Activated naive CD8-positive, alpha-beta T cell treated with anti-CD3 and anti-CD28 coated beads, Interleukin-2, amount 50 U/mL, for 24 hours (primary cell): ENCODE measurements at regions not wholly inside any gene's neighbourhood (a gene's known extent, or its start where the extent isn't known, plus 50 kb on each side); places are given as distances from the start of the nearest gene placed in this dataset.

ENCODE experiments used
- ATAC-seq: fragments of 150-1000 bp; cut with Tn5 transposase; one replicate; pipeline ENCODE4 v1.10.0; 2021
- DNase-seq: peaks from one replicate; pipeline ENCODE4 v3.0.0; 2021
- H3K27ac Mint-ChIP-seq: one replicate; pipeline ENCODE4 v1.8.0; 2021; ENCODE audit warnings: mild to moderate bottlenecking, mixed read lengths
- H3K27me3 Mint-ChIP-seq: one replicate; pipeline ENCODE4 v1.8.0; 2021; ENCODE audit warnings: mixed read lengths
- H3K36me3 Mint-ChIP-seq: one replicate; pipeline ENCODE4 v1.8.0; 2021; ENCODE audit warnings: low read depth, mixed read lengths
- H3K4me1 Mint-ChIP-seq: one replicate; pipeline ENCODE4 v1.8.0; 2021; ENCODE audit warnings: mixed read lengths
- H3K4me3 Mint-ChIP-seq: one replicate; pipeline ENCODE4 v1.8.0; 2021; ENCODE audit warnings: mild to moderate bottlenecking, moderate library complexity, mixed read lengths
- H3K9me3 Mint-ChIP-seq: one replicate; pipeline ENCODE4 v1.8.0; 2021; ENCODE audit warnings: mixed read lengths

GRCh38 chr10:2137549-2138174 is 400.3 kb upstream of the ADARB2 start:
- DNase-seq (no peak), ATAC-seq (no peak)
- Mint-ChIP-seq H3K4me3 (no peak overlapping the region), H3K27me3 (no peaks in the 10 kb centered on the region), H3K4me1 (no peaks in the 10 kb centered on the region), H3K36me3 (no peaks in the 10 kb centered on the region), H3K9me3 (peaks cover under 1% of the 10 kb centered on the region), H3K27ac (no peak overlapping the region)

- H3K36me3 Mint-ChIP-seq = no peaks in the 10 kb centered on the region
- ATAC-seq (no peak), DNase-seq (no peak)
- H3K9me3 Mint-ChIP-seq = peaks cover 5% of the 10 kb centered on the region
- no peak overlapping the region for H3K27ac Mint-ChIP-seq
- H3K27me3 Mint-ChIP-seq = peaks cover 2% of the 10 kb centered on the region
- no peaks in the 10 kb centered on the region for H3K4me1 Mint-ChIP-seq
- H3K4me3 Mint-ChIP-seq = no peak overlapping the region
Measured at GRCh38 chr10:2130705-2131305, 393.5 kb upstream of the ADARB2 start.

- Mint-ChIP-seq H3K27me3 (peaks cover 2% of the 10 kb centered on the region), H3K4me1 (no peaks in the 10 kb centered on the region)
Measured at GRCh38 chr10:2128991-2129390, 391.7 kb upstream of the ADARB2 start.

GRCh38 chr10:2124135-2124534 is 386.8 kb upstream of the ADARB2 start:
- no peaks in the 10 kb centered on the region for H3K36me3 Mint-ChIP-seq
- H3K27me3 Mint-ChIP-seq = peaks cover 3% of the 10 kb centered on the region
- H3K4me1 Mint-ChIP-seq = no peaks in the 10 kb centered on the region
- no peak for DNase-seq
- H3K4me3 Mint-ChIP-seq = no peak overlapping the region
- H3K9me3 Mint-ChIP-seq = no peaks in the 10 kb centered on the region
- H3K27ac Mint-ChIP-seq = no peak overlapping the region
- ATAC-seq = no peak

More at GRCh38 chr10:2128991-2129390, 391.7 kb upstream of the ADARB2 start:
- Mint-ChIP-seq H3K9me3 (peaks cover 5% of the 10 kb centered on the region), H3K27ac (no peak overlapping the region), H3K36me3 (no peaks in the 10 kb centered on the region), H3K4me3 (no peak overlapping the region)
- ATAC-seq = no peak
- no peak for DNase-seq

GRCh38 chr10:2122431-2123124 is 385.3 kb upstream of the ADARB2 start:
- no peak overlapping the region for H3K27ac Mint-ChIP-seq
- ATAC-seq (no peak), DNase-seq (no peak)
- no peak overlapping the region for H3K4me3 Mint-ChIP-seq
- H3K27me3 Mint-ChIP-seq = peaks cover 3% of the 10 kb centered on the region
- H3K36me3 Mint-ChIP-seq = no peaks in the 10 kb centered on the region
- H3K9me3 Mint-ChIP-seq = no peaks in the 10 kb centered on the region
- no peaks in the 10 kb centered on the region for H3K4me1 Mint-ChIP-seq

GRCh38 chr10:2121929-2122328 is 384.6 kb upstream of the ADARB2 start:
- no peak overlapping the region for H3K27ac Mint-ChIP-seq
- no peaks in the 10 kb centered on the region for H3K36me3 Mint-ChIP-seq
- no peaks in the 10 kb centered on the region for H3K4me1 Mint-ChIP-seq
- H3K27me3 Mint-ChIP-seq = peaks cover 3% of the 10 kb centered on the region
- ATAC-seq (no peak), DNase-seq (no peak)
- no peaks in the 10 kb centered on the region for H3K9me3 Mint-ChIP-seq
- H3K4me3 Mint-ChIP-seq = no peak overlapping the region

- Mint-ChIP-seq H3K27me3 (peaks cover 3% of the 10 kb centered on the region), H3K36me3 (no peaks in the 10 kb centered on the region), H3K27ac (no peak overlapping the region), H3K4me1 (no peaks in the 10 kb centered on the region), H3K9me3 (no peaks in the 10 kb centered on the region), H3K4me3 (no peak overlapping the region)
- DNase-seq = no peak
- ATAC-seq = no peak
Measured at GRCh38 chr10:2121315-2121714, 384.0 kb upstream of the ADARB2 start.

- Mint-ChIP-seq H3K4me1 (no peaks in the 10 kb centered on the region), H3K4me3 (no peak overlapping the region), H3K36me3 (no peaks in the 10 kb centered on the region), H3K27me3 (peaks cover 3% of the 10 kb centered on the region), H3K9me3 (no peaks in the 10 kb centered on the region), H3K27ac (no peak overlapping the region)
- ATAC-seq (no peak), DNase-seq (no peak)
Measured at GRCh38 chr10:2120746-2121145, 383.4 kb upstream of the ADARB2 start.

GRCh38 chr10:2119316-2119715 is 382.0 kb upstream of the ADARB2 start:
- H3K4me3 Mint-ChIP-seq = no peak overlapping the region
- H3K27me3 Mint-ChIP-seq = peaks cover 3% of the 10 kb centered on the region
- H3K4me1 Mint-ChIP-seq = no peaks in the 10 kb centered on the region
- no peak for DNase-seq
- no peaks in the 10 kb centered on the region for H3K36me3 Mint-ChIP-seq
- H3K27ac Mint-ChIP-seq = no peak overlapping the region
- no peak for ATAC-seq
- no peaks in the 10 kb centered on the region for H3K9me3 Mint-ChIP-seq

GRCh38 chr10:2118201-2118600 is 380.9 kb upstream of the ADARB2 start:
- DNase-seq = no peak
- no peaks in the 10 kb centered on the region for H3K9me3 Mint-ChIP-seq
- H3K4me3 Mint-ChIP-seq = no peak overlapping the region
- no peak overlapping the region for H3K27ac Mint-ChIP-seq
- no peaks in the 10 kb centered on the region for H3K36me3 Mint-ChIP-seq
- no peak for ATAC-seq
- H3K4me1 Mint-ChIP-seq = no peaks in the 10 kb centered on the region
- peaks cover 3% of the 10 kb centered on the region for H3K27me3 Mint-ChIP-seq

- ATAC-seq (no peak), DNase-seq (no peak)
- Mint-ChIP-seq H3K4me3 (no peak overlapping the region), H3K9me3 (no peaks in the 10 kb centered on the region), H3K36me3 (no peaks in the 10 kb centered on the region), H3K27me3 (peaks cover 3% of the 10 kb centered on the region), H3K27ac (no peak overlapping the region), H3K4me1 (no peaks in the 10 kb centered on the region)
Measured at GRCh38 chr10:2117641-2118040, 380.3 kb upstream of the ADARB2 start.

- Mint-ChIP-seq H3K36me3 (no peaks in the 10 kb centered on the region), H3K9me3 (no peaks in the 10 kb centered on the region), H3K4me1 (no peaks in the 10 kb centered on the region), H3K4me3 (no peak overlapping the region), H3K27me3 (no peaks in the 10 kb centered on the region), H3K27ac (no peak overlapping the region)
- no peak for ATAC-seq
- DNase-seq = no peak
Measured at GRCh38 chr10:2111965-2112364, 374.6 kb upstream of the ADARB2 start.

GRCh38 chr10:2108496-2108895 is 371.2 kb upstream of the ADARB2 start:
- Mint-ChIP-seq H3K9me3 (no peaks in the 10 kb centered on the region), H3K27ac (no peak overlapping the region), H3K4me3 (no peak overlapping the region), H3K36me3 (no peaks in the 10 kb centered on the region), H3K27me3 (peaks cover 2% of the 10 kb centered on the region), H3K4me1 (no peaks in the 10 kb centered on the region)
- ATAC-seq = no peak
- DNase-seq = no peak

- H3K4me1 Mint-ChIP-seq = no peaks in the 10 kb centered on the region
- no peaks in the 10 kb centered on the region for H3K9me3 Mint-ChIP-seq
- DNase-seq (no peak), ATAC-seq (no peak)
- H3K27me3 Mint-ChIP-seq = peaks cover 2% of the 10 kb centered on the region
- H3K27ac Mint-ChIP-seq = no peak overlapping the region
- H3K36me3 Mint-ChIP-seq = no peaks in the 10 kb centered on the region
- no peak overlapping the region for H3K4me3 Mint-ChIP-seq
Measured at GRCh38 chr10:2106641-2107040, 369.3 kb upstream of the ADARB2 start.

GRCh38 chr10:2099321-2099720 is 362.0 kb upstream of the ADARB2 start:
- no peaks in the 10 kb centered on the region for H3K36me3 Mint-ChIP-seq
- DNase-seq = no peak
- no peak for ATAC-seq
- H3K27me3 Mint-ChIP-seq = peaks cover under 1% of the 10 kb centered on the region
- H3K27ac Mint-ChIP-seq = no peak overlapping the region
- H3K4me1 Mint-ChIP-seq = no peaks in the 10 kb centered on the region
- no peaks in the 10 kb centered on the region for H3K9me3 Mint-ChIP-seq
- no peak overlapping the region for H3K4me3 Mint-ChIP-seq
